ENCODE measurements at regions not wholly inside any gene's neighbourhood (a gene's known extent, or its start where the extent isn't known, plus 50 kb on each side); places are given as distances from the start of the nearest gene placed in this dataset.
"Not testable (repeated sequence)": the region's sequence is repeated elsewhere in the genome, so short reads cannot be mapped to it uniquely, and the experiment has no call there.

DNA sequence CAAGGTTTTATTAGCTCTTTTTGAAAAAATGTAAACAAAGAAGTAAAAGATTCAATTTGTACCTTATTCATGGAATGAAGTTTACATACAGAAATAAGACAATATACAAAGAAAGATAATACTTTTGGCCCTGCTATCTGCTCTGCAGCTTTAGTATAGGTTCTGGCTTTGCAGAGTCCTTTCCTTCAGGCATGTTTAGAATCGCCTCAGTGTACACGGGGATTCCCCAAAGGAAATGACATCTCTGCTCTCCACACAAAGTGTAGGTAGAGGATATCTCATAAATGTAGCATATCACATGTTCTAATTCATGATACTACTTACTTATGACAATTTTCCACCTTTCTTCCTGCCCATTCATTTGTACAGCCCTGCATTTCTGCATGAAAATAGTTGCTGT, 222.6 kb upstream of the DPYD start:
- no peaks in the 10 kb centered on the region for H3K9me3 ChIP-seq (ENCODE audit: control insufficient read depth, insufficient read depth, low read length)
- no peak overlapping the region for H3K9ac ChIP-seq (ENCODE audit: low read depth, low read length)
- no peaks in the 10 kb centered on the region for H3K4me1 ChIP-seq (ENCODE audit: control insufficient read depth, insufficient read depth, low read length)
- H3K27me3 ChIP-seq (ENCODE audit: control insufficient read depth, insufficient read depth, low read length), result no peaks in the 10 kb centered on the region
- H3K27ac ChIP-seq (ENCODE audit: low read depth, low read length), result no peak overlapping the region
- H3K36me3 ChIP-seq (ENCODE audit: control insufficient read depth, insufficient read depth, low read length), result no peaks in the 10 kb centered on the region
- no peak overlapping the region for H3K4me3 ChIP-seq (ENCODE audit: low read depth, low read length)

DNA sequence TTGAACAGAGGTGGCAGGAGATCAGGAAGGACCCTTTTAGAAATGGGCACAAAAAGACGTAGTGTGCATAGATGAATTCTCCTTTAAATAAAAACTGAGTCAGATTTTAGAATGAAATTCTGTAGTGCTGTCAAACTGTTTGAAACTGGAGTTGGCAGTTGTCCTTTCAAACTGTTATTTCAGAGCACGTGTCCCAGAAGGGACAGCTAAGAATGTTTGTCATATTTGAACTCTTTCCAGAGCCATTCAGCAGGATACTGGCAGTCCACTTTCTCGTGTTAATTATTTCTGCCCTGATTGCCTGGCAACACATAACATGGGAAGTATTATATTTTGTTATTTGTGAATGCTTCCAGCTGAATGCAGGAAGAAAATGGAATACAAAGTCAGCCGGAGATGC, 212.3 kb upstream of the DPYD start:
- Histone ChIP-seq H3K9me3 (ENCODE audit: control insufficient read depth, insufficient read depth, low read length) (no peaks in the 10 kb centered on the region), H3K36me3 (ENCODE audit: control insufficient read depth, insufficient read depth, low read length) (no peaks in the 10 kb centered on the region), H3K27me3 (ENCODE audit: control insufficient read depth, insufficient read depth, low read length) (no peaks in the 10 kb centered on the region), H3K4me1 (ENCODE audit: control insufficient read depth, insufficient read depth, low read length) (no peaks in the 10 kb centered on the region), H3K9ac (ENCODE audit: low read depth, low read length) (no peak overlapping the region), H3K27ac (ENCODE audit: low read depth, low read length) (no peak overlapping the region), H3K4me3 (ENCODE audit: low read depth, low read length) (no peak overlapping the region)

DNA sequence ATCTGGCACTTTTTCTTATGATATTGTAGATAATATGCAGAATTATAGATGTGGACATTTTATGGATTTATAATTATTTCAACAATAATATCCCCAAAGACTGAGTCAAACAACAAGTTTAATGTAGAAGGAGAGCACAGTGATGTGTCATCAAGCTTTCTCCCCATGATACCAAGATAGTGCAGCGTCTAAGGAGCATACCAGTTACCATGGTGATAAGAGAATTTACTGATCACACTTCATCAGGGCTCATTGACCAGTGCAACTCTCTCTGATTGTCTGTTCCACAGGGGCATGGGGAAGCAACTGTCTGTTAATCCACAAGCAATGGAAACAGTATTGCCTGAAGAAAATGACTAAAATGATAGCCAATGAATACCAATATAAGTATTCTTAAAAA, 209.6 kb upstream of the DPYD start:
- Histone ChIP-seq H3K9me3 (ENCODE audit: control insufficient read depth, insufficient read depth, low read length) (no peaks in the 10 kb centered on the region), H3K4me1 (ENCODE audit: control insufficient read depth, insufficient read depth, low read length) (no peaks in the 10 kb centered on the region), H3K36me3 (ENCODE audit: control insufficient read depth, insufficient read depth, low read length) (no peaks in the 10 kb centered on the region), H3K27me3 (ENCODE audit: control insufficient read depth, insufficient read depth, low read length) (no peaks in the 10 kb centered on the region), H3K27ac (ENCODE audit: low read depth, low read length) (no peak overlapping the region), H3K4me3 (ENCODE audit: low read depth, low read length) (no peak overlapping the region), H3K9ac (ENCODE audit: low read depth, low read length) (no peak overlapping the region)

DNA sequence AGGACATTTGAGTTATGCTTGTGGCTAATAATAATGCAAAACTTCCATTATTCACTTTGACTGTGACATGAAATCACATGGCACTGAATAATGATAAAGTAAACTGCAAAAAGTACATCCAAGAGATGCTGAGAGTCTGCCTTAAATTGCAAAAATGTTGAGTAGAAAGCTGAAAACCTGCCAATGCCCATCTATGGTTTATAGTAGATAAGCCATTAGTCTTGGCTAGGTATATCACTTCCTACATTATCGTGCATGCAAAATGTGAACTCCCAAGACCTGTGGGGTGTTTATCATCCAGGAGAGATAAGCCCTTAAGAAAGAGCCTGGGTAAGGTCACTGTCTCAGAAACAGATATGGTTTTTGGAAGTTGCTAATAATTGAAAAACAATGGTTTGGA, 208.7 kb upstream of the DPYD start:
- no peak overlapping the region for H3K4me3 ChIP-seq (ENCODE audit: low read depth, low read length)
- no peaks in the 10 kb centered on the region for H3K4me1 ChIP-seq (ENCODE audit: control insufficient read depth, insufficient read depth, low read length)
- no peaks in the 10 kb centered on the region for H3K27me3 ChIP-seq (ENCODE audit: control insufficient read depth, insufficient read depth, low read length)
- no peaks in the 10 kb centered on the region for H3K9me3 ChIP-seq (ENCODE audit: control insufficient read depth, insufficient read depth, low read length)
- no peaks in the 10 kb centered on the region for H3K36me3 ChIP-seq (ENCODE audit: control insufficient read depth, insufficient read depth, low read length)
- H3K27ac ChIP-seq (ENCODE audit: low read depth, low read length), result no peak overlapping the region
- H3K9ac ChIP-seq (ENCODE audit: low read depth, low read length), result no peak overlapping the region

DNA sequence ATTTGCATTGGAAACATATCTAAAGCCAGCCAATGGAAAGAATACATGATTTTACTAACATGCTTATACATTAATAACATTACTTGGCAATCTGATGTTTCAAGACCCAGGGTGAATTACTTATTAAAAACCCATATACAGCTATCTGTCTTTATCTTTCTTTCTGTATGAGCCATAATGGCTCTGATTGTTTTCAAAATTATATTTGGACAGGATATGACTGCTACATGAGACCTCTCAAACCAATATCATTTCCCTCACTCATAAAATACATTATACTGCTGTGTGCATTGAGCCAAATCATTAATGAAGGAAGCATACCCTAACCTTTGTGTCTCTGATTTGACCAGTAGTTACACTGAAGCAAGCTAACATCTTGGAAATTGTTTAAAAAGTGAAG, 205.9 kb upstream of the DPYD start:
- no peak overlapping the region for H3K4me3 ChIP-seq (ENCODE audit: low read depth, low read length)
- no peak overlapping the region for H3K27ac ChIP-seq (ENCODE audit: low read depth, low read length)
- no peaks in the 10 kb centered on the region for H3K36me3 ChIP-seq (ENCODE audit: control insufficient read depth, insufficient read depth, low read length)
- H3K27me3 ChIP-seq (ENCODE audit: control insufficient read depth, insufficient read depth, low read length), result no peaks in the 10 kb centered on the region
- H3K4me1 ChIP-seq (ENCODE audit: control insufficient read depth, insufficient read depth, low read length), result no peaks in the 10 kb centered on the region
- no peaks in the 10 kb centered on the region for H3K9me3 ChIP-seq (ENCODE audit: control insufficient read depth, insufficient read depth, low read length)
- no peak overlapping the region for H3K9ac ChIP-seq (ENCODE audit: low read depth, low read length)

DNA sequence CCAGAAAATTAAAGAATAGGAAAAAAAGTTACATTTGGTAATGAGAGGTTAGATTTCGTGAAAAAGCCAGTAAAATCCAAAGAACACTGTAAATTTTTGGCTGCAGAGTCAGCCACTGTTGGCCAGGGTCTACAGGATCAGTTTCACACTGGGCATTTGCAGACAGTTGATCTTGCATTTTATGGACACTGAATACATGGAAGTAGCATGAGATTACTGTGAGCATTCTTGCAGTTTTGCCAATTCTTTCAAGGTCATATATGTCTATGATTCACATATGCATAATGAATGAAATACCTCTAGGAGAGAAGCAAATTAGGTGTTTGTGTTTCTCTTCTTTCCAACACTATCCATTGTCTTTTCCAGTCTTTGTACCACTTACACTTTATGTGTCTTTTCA, 200.8 kb upstream of the DPYD start:
- H3K4me3 ChIP-seq (ENCODE audit: low read depth, low read length), result no peak overlapping the region
- no peak overlapping the region for H3K27ac ChIP-seq (ENCODE audit: low read depth, low read length)
- H3K4me1 ChIP-seq (ENCODE audit: control insufficient read depth, insufficient read depth, low read length), result no peaks in the 10 kb centered on the region
- H3K9ac ChIP-seq (ENCODE audit: low read depth, low read length), result no peak overlapping the region
- H3K36me3 ChIP-seq (ENCODE audit: control insufficient read depth, insufficient read depth, low read length), result no peaks in the 10 kb centered on the region
- no peaks in the 10 kb centered on the region for H3K27me3 ChIP-seq (ENCODE audit: control insufficient read depth, insufficient read depth, low read length)
- H3K9me3 ChIP-seq (ENCODE audit: control insufficient read depth, insufficient read depth, low read length), result no peaks in the 10 kb centered on the region

DNA sequence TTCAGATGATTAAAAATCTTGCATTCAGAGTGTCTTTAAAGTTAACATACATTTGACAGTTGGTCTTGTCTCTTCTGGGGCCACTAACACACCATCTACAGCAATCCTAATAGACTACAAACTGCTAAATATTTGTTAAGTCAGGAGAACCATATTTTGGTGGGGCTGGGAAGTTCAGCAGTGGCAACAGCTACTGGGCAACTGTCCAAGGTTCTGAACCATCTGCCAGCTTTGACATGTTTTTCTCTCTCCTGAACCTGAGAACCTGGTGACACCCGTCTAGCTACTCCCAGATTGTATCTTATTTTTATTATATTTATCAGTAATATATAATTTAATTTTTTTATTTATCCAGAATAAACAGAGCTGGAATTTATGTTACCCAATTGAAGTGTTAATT, 199.0 kb upstream of the DPYD start:
- Histone ChIP-seq H3K9me3 (ENCODE audit: control insufficient read depth, insufficient read depth, low read length) (no peaks in the 10 kb centered on the region), H3K4me1 (ENCODE audit: control insufficient read depth, insufficient read depth, low read length) (no peaks in the 10 kb centered on the region), H3K36me3 (ENCODE audit: control insufficient read depth, insufficient read depth, low read length) (no peaks in the 10 kb centered on the region), H3K27ac (ENCODE audit: low read depth, low read length) (no peak overlapping the region), H3K4me3 (ENCODE audit: low read depth, low read length) (no peak overlapping the region), H3K9ac (ENCODE audit: low read depth, low read length) (no peak overlapping the region), H3K27me3 (ENCODE audit: control insufficient read depth, insufficient read depth, low read length) (no peaks in the 10 kb centered on the region)

DNA sequence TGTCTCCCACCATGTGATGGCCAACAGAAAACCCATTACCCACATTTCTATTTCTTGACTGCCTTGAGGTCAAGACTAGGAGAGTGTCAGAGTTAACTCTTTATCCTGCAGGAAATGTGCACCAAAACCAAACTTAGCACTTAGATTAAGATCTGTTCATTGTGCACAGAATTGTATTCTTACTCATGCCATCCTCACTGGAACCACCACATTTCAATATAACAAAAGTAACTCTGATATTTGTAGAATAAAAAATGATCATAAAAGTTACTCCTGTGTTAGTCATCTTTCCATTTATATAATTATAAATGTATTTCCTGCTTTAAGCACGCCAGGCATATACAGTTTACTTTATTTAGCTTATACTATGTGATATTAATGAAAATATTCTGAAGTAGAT, 193.0 kb upstream of the DPYD start:
- H3K9me3 ChIP-seq (ENCODE audit: control insufficient read depth, insufficient read depth, low read length), result no peaks in the 10 kb centered on the region
- no peak overlapping the region for H3K27ac ChIP-seq (ENCODE audit: low read depth, low read length)
- no peaks in the 10 kb centered on the region for H3K36me3 ChIP-seq (ENCODE audit: control insufficient read depth, insufficient read depth, low read length)
- H3K27me3 ChIP-seq (ENCODE audit: control insufficient read depth, insufficient read depth, low read length), result no peaks in the 10 kb centered on the region
- H3K4me1 ChIP-seq (ENCODE audit: control insufficient read depth, insufficient read depth, low read length), result no peaks in the 10 kb centered on the region
- no peak overlapping the region for H3K4me3 ChIP-seq (ENCODE audit: low read depth, low read length)
- no peak overlapping the region for H3K9ac ChIP-seq (ENCODE audit: low read depth, low read length)

DNA sequence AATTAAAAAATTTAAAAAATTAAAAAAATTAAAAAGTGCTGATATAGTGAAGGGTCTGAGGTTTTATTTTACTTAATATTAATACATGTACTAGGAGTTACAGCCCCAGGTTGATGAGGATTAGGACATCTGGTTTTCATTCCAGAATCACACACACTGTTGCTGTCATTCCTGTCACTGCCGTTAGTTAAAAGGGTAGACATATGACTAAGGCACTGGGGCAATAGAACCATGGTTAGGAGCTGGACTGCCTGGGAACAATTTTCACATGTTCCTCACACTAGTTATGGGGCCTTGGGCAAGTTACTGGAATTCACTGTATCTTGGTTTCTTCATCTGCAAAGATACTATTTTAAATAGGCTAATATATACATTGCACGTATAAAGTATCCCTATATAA, 191.8 kb upstream of the DPYD start:
- Histone ChIP-seq H3K27ac (ENCODE audit: low read depth, low read length) (no peak overlapping the region), H3K36me3 (ENCODE audit: control insufficient read depth, insufficient read depth, low read length) (no peaks in the 10 kb centered on the region)

DNA sequence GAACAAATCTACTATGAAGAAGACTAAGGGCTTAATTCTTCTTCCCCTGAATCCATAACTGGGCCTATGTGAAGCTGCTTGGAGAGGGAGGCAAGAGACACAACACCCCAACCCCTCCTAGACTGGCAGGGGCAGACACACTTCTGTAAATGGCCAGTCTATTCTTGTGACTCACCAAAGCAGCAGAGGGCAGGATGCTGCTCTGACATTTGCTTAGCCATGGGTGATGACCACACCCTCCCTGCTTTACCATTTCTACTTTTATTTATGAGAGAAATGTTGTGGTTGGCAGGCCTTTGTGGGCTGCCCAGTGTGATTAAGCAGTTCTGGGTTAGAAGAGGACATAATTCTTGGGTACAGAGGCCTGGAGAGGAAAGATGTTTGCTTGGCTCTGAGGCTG, 189.8 kb upstream of the DPYD start:
- no peak overlapping the region for H3K4me3 ChIP-seq (ENCODE audit: low read depth, low read length)
- peaks cover 16% of the 10 kb centered on the region; the same call in 1 of the 2 replicates for H3K9me3 ChIP-seq (ENCODE audit: control insufficient read depth, insufficient read depth, low read length)
- no peaks in the 10 kb centered on the region for H3K36me3 ChIP-seq (ENCODE audit: control insufficient read depth, insufficient read depth, low read length)
- no peak overlapping the region for H3K27ac ChIP-seq (ENCODE audit: low read depth, low read length)
- no peaks in the 10 kb centered on the region for H3K4me1 ChIP-seq (ENCODE audit: control insufficient read depth, insufficient read depth, low read length)
- no peak overlapping the region for H3K9ac ChIP-seq (ENCODE audit: low read depth, low read length)
- no peaks in the 10 kb centered on the region for H3K27me3 ChIP-seq (ENCODE audit: control insufficient read depth, insufficient read depth, low read length)

More for the DNA sequence above, 191.8 kb upstream of the DPYD start:
- Histone ChIP-seq H3K9ac (ENCODE audit: low read depth, low read length) (no peak overlapping the region), H3K4me1 (ENCODE audit: control insufficient read depth, insufficient read depth, low read length) (no peaks in the 10 kb centered on the region), H3K27me3 (ENCODE audit: control insufficient read depth, insufficient read depth, low read length) (no peaks in the 10 kb centered on the region), H3K4me3 (ENCODE audit: low read depth, low read length) (no peak overlapping the region), H3K9me3 (ENCODE audit: control insufficient read depth, insufficient read depth, low read length) (peaks cover 7% of the 10 kb centered on the region; the same call in 1 of the 2 replicates)

DNA sequence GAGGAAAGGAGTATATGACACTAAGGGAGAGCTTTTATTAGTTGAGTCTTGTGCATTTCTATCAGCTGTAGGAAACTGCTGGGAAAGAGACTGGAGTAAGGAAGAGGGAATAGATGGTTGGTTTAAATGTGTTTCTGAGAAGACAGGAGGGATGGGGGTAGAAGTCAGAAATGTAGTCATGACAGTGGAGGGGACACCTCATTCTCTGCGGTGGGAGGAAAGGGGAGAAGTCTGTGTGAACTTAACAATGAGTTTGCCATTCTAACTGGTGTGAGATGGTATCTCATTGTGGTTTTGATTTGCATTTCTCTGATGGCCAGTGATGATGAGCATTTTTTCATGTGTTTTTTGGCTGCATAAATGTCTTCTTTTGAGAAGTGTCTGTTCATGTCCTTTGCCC, 187.5 kb upstream of the DPYD start:
- H3K4me3 ChIP-seq (ENCODE audit: low read depth, low read length); H3K36me3 ChIP-seq (ENCODE audit: control insufficient read depth, insufficient read depth, low read length); H3K27me3 ChIP-seq (ENCODE audit: control insufficient read depth, insufficient read depth, low read length); H3K9ac ChIP-seq (ENCODE audit: low read depth, low read length); H3K27ac ChIP-seq (ENCODE audit: low read depth, low read length); H3K4me1 ChIP-seq (ENCODE audit: control insufficient read depth, insufficient read depth, low read length): not testable (repeated sequence)
- H3K9me3 ChIP-seq (ENCODE audit: control insufficient read depth, insufficient read depth, low read length), result peaks cover 16% of the 10 kb centered on the region; the same call in 1 of the 2 replicates

DNA sequence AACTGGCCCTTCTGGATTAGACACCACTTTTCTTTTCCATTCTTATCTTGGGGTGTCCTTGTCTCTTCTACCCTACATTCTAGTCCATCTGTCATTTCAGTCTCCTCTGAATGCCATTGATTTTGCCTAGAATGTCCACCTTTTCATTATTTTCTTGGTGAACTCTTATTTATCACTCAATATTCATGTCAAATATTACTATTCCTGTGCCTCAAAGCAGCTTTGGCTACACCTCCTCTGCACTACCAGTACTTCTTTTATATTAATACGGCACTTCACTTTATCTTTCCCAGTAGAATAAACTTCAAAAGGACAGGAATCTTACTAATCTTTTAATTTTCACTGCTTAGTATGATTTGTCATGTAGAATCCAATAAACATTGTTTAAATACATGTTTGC, 186.4 kb upstream of the DPYD start:
- H3K36me3 ChIP-seq (ENCODE audit: control insufficient read depth, insufficient read depth, low read length), result no peaks in the 10 kb centered on the region
- no peak overlapping the region for H3K4me3 ChIP-seq (ENCODE audit: low read depth, low read length)
- peaks cover 16% of the 10 kb centered on the region; the same call in 1 of the 2 replicates for H3K9me3 ChIP-seq (ENCODE audit: control insufficient read depth, insufficient read depth, low read length)
- H3K9ac ChIP-seq (ENCODE audit: low read depth, low read length), result no peak overlapping the region
- H3K27me3 ChIP-seq (ENCODE audit: control insufficient read depth, insufficient read depth, low read length), result no peaks in the 10 kb centered on the region
- H3K4me1 ChIP-seq (ENCODE audit: control insufficient read depth, insufficient read depth, low read length), result peaks cover 9% of the 10 kb centered on the region; the same call in 1 of the 2 replicates
- no peak overlapping the region for H3K27ac ChIP-seq (ENCODE audit: low read depth, low read length)

All from HUES48 (cell line).